ENCODE measurements at regions not wholly inside any gene's neighbourhood (a gene's known extent, or its start where the extent isn't known, plus 50 kb on each side); places are given as distances from the start of the nearest gene placed in this dataset.
"Not testable (repeated sequence)": the region's sequence is repeated elsewhere in the genome, so short reads cannot be mapped to it uniquely, and the experiment has no call there.

DNA sequence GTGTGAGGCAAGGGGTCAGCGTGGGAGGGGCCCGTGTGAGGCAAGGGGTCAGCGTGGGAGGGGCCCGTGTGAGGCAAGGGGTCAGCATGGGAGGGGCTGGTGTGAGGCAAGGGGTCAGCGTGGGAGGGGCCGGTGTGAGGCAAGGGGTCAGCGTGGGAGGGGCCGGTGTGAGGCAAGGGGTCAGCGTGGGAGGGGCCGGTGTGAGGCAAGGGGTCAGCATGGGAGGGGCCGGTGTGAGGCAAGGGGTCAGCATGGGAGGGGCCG, 119.2 kb downstream of the SEPTIN14 start:
- not testable (repeated sequence) for H3K4me3 Mint-ChIP-seq

DNA sequence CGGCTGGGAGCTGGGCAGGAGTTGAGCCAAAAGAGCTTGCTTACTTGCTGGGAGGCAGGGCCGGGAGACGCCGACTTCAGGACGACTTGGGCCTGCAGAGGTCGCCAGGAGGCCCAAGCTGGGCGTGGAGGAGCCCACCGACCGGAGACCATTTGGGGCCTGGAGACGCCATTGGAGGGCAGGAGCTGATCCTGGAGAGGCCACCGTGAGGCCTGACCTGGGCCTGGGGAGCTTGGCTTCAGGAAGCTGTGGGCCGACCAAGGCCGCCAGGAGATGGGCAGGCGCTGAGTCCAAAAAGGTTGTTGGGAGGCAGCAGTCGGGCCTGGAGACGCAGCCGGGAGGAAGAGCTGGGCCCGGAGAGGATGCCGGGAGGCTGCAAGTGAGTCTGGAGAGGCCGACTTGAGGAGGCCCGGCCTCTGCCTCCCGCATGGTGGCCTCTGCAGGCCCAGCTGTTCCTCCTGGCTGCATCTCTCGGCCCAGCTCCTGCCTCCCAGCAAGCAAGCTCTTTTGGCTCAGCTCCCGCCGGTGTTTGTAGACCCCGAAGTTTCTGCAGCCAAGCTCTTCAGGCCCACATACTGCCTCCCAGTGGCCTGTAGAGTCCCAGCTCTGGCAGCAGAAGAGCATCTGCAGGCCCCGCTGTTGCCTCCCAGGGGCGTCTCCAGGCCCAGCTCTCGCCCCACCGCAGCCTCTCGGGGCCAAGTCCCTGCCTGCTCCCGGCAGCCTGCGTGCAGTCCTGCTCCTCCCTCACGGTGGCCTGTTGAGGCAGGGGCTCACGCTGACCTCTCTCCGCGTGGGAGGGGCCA, 119.7 kb downstream of the SEPTIN14 start:
- H3K36me3 Mint-ChIP-seq (ENCODE audit: low read depth); H3K4me1 Mint-ChIP-seq (ENCODE audit: low read depth); H3K4me3 Mint-ChIP-seq; H3K27me3 Mint-ChIP-seq (ENCODE audit: low read depth); H3K9me3 Mint-ChIP-seq; H3K27ac Mint-ChIP-seq: not testable (repeated sequence)

More for the DNA sequence above, 119.2 kb downstream of the SEPTIN14 start:
- not testable (repeated sequence) for H3K27me3 Mint-ChIP-seq (ENCODE audit: low read depth); H3K27ac Mint-ChIP-seq; H3K9me3 Mint-ChIP-seq; H3K36me3 Mint-ChIP-seq (ENCODE audit: low read depth); H3K4me1 Mint-ChIP-seq (ENCODE audit: low read depth)

DNA sequence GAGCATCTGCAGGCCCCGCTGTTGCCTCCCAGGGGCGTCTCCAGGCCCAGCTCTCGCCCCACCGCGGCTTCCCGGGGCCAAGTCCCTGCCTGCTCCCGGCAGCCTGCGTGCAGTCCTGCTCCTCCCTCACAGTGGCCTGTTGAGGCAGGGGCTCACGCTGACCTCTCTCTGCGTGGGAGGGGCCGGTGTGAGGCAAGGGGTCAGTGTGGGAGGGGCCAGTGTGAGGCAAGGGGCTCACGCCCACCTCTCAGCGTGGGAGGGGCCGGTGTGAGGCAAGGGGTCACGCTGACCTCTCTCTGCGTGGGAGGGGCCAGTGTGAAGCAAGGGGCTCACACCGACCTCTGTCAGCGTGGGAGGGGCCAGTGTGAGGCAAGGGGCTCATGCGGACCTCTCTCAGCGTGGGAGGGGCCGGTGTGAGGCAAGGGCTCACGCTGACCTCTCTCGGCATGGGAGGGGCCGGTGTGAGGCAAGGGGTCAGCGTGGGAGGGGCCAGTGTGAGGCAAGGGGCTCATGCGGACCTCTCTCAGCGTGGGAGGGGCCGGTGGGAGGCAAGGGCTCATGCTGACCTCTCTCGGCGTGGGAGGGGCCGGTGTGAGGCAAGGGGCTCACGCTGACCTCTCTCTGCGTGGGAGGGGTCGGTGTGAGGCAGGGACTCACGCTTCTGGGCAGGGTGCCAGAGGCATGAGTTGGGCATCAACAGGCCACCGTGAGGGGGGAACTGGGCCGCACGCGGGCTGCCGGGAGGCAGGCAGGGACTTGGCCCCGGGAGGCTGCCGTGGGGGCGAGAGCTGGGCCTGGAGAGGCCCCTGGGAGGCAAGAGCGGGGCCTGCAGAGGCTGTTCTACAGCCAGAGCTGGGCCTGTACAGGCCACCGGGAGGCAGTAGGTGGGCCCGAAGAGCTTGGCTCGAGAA, 120.6 kb downstream of the SEPTIN14 start:
- not testable (repeated sequence) for H3K9me3 Mint-ChIP-seq; H3K4me3 Mint-ChIP-seq; H3K4me1 Mint-ChIP-seq (ENCODE audit: low read depth); H3K36me3 Mint-ChIP-seq (ENCODE audit: low read depth); H3K27me3 Mint-ChIP-seq (ENCODE audit: low read depth); H3K27ac Mint-ChIP-seq

DNA sequence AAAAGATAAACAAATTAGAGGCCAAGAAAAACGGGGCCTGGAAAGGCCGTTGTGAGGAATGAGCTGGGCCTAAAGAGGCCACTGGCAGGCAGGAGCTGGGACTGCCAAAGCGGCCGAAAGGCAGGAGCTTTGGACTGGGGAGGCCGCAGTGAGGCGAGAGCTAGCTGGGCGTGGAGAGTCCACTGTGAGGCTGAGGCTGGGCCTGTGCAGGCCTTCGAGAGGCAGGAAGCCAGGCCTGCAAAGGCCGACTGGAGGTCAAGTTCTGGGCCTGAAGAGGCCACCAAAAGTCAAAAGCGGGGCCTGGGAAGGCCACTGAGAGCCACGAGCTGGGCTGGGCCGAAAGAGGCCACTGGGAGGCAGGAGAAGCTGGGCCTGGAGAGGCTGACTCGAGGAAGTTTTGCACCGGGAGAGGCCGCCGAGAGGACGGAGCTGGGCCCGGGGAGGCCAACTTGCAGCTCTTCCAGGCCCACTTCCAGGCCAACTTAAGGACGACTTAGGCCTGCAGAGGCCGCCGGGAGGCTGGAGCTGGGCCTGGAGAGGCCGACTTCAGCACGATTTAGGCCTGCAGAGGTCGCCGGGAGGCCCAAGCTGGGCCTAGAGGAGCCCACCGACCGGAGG, 121.8 kb downstream of the SEPTIN14 start:
- H3K9me3 Mint-ChIP-seq; H3K4me3 Mint-ChIP-seq; H3K36me3 Mint-ChIP-seq (ENCODE audit: low read depth); H3K27ac Mint-ChIP-seq; H3K27me3 Mint-ChIP-seq (ENCODE audit: low read depth); H3K4me1 Mint-ChIP-seq (ENCODE audit: low read depth): not testable (repeated sequence)

DNA sequence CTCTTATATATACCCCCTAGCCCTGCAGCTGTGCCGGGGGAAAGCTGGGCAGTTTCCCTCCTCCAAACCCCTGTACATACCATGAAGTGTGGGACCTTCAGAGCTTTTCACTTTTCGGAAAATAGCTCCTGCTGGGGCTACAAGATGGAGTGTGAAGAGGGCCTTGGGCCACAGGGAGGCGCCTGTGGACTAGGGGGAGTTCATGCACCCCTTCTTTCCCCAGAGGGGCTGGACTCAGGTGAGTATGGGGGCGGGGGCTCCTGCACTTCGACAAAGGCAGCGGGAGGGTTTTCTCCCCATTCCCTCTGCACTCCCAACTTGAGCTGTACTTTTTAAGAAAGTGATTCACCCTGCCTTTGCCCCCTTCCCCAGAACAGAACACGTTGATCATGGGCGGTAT, 122.5 kb downstream of the SEPTIN14 start:
- not testable (repeated sequence) for H3K4me1 Mint-ChIP-seq (ENCODE audit: low read depth); H3K4me3 Mint-ChIP-seq; H3K9me3 Mint-ChIP-seq; H3K36me3 Mint-ChIP-seq (ENCODE audit: low read depth); H3K27ac Mint-ChIP-seq; H3K27me3 Mint-ChIP-seq (ENCODE audit: low read depth)

DNA sequence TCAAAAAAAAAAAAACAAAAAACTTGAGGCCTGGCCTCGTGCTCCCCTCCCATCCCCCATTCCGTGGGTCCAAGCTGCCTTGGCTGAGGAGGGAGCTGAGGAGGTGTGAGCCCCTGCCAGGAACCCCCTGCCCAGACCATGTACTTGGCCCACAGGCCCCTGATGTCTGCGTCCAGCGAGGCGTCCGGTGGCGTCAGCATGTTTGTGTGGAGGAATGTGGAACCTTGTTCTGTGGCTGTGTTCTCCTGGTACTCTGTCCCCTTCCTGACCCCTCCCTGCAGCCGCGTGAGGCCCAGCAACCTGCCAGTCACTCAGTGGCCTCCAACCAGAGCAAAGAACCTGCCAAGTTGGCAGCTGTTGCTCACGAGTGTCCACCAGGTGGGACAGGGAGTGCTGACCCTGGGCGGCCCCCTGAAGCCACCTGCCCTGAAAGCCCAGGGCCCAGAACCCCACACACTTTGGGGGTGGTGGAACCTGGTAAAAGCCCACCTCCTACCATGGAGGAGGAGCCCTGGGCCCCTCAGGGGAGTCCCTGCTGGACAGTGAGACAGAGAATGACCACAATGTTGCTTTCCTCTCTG, 125.8 kb downstream of the SEPTIN14 start:
- not testable (repeated sequence) for H3K36me3 Mint-ChIP-seq (ENCODE audit: low read depth); H3K4me1 Mint-ChIP-seq (ENCODE audit: low read depth)
- H3K9me3 Mint-ChIP-seq = peaks cover 14% of the 10 kb centered on the region

DNA sequence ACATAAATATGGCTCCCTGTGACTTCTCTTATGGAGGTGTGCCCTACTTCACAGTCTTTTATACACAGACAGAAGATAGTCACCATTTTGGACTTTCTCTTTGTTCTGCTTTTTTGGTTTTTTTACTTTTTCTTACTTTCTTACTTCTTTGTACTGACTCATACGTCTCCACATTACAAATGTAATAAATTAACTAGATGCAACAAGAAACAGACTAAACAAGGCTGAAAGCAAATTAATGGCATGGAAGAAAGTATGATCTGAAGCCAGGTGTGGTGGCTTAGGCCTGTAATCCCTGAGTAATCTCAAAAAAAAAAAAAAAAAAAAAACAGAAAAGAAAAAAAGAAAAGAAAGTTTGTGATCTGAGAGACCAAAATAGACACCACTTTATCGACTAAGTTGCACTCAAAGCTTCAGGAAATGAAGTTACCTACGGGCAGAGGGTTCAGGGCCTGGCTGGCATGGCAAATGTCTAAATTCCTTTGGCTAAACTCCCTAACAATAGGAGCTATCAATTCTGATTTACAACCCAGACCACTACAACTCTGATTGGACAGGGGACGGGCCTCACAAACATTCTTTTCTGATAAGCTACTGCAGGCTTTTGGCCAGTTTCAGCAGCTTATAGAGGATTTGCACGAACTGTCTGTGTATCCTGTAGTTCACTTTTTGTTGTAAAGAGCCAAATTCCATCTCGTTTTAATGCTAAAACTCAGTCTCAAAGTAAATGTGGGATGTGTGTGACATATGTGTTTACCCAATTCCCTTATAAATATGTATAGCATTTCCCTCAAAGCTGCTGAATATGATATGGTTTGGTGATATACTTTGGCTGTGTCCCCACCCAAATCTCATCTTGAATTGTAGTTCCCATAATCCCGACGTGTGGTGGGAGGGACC, 129.1 kb downstream of the SEPTIN14 start:
- Mint-ChIP-seq H3K9me3 (peaks cover 14% of the 10 kb centered on the region), H3K4me3 (no peak overlapping the region), H3K4me1 (ENCODE audit: low read depth) (no peaks in the 10 kb centered on the region), H3K27ac (no peak overlapping the region), H3K27me3 (ENCODE audit: low read depth) (no peaks in the 10 kb centered on the region), H3K36me3 (ENCODE audit: low read depth) (no peaks in the 10 kb centered on the region)

More for the DNA sequence above, 125.8 kb downstream of the SEPTIN14 start:
- not testable (repeated sequence) for H3K27ac Mint-ChIP-seq; H3K27me3 Mint-ChIP-seq (ENCODE audit: low read depth); H3K4me3 Mint-ChIP-seq

DNA sequence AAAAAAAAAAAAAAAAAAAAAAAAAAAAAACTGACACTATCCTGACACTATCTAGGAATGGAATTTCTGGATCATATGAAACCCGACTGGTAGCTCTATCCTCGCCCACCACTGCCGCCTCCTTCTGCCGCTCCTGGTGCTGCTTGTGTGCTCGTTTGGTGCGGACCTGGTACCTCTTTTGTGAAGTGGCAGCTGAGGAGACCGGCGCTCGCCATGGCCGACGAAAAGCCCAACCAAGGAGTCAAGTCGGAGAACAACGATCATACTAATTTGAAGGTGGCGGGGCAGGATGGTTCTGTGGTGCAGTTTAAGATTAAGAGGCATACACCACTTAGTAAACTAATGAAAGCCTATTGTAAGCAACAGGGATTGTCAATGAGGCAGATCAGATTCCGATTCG, 130.6 kb downstream of the SEPTIN14 start:
- peaks cover 14% of the 10 kb centered on the region for H3K9me3 Mint-ChIP-seq
- no peak overlapping the region for H3K27ac Mint-ChIP-seq
- no peaks in the 10 kb centered on the region for H3K36me3 Mint-ChIP-seq (ENCODE audit: low read depth)
- H3K27me3 Mint-ChIP-seq (ENCODE audit: low read depth) = no peaks in the 10 kb centered on the region
- no peak overlapping the region for H3K4me3 Mint-ChIP-seq
- H3K4me1 Mint-ChIP-seq (ENCODE audit: low read depth) = no peaks in the 10 kb centered on the region

DNA sequence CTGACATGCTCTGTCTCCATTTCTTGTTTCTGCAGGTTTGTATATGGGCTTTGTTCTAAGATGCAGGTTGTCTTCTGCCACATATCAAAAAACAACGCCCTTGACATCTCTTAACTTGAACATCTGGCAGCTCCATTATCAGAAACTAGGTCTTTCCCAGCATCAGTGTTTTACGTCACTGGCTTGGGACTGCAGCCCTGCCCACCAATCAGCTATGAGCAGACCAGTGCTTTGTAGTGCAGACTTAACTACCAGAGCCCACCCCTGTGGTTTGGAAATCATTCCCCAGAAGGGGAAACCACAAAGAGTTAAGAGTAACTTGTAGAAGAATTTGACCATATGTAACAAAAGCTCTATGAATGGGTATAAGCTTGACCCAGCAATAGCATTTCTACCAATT, 132.4 kb downstream of the SEPTIN14 start:
- peaks cover 14% of the 10 kb centered on the region for H3K9me3 Mint-ChIP-seq
- H3K4me3 Mint-ChIP-seq = no peak overlapping the region
- H3K4me1 Mint-ChIP-seq (ENCODE audit: low read depth) = no peaks in the 10 kb centered on the region
- H3K27ac Mint-ChIP-seq = no peak overlapping the region
- H3K36me3 Mint-ChIP-seq (ENCODE audit: low read depth) = no peaks in the 10 kb centered on the region
- H3K27me3 Mint-ChIP-seq (ENCODE audit: low read depth) = no peaks in the 10 kb centered on the region

DNA sequence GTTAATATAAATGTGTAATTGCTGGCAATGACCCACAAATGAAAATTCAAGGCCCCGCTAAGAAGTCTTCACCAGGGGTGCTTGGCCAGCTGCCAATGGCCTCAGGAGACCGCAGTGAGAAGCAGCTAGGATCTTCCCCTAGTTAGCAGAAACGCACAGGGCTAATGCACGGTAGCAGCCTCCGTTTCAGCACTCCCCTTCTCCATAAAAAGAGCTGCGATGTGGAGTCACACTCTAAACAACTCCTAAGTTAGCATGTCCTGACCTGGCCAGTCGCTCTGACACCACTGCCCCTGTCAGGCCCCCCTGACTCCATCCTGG, 139.0 kb downstream of the SEPTIN14 start:
- no peaks in the 10 kb centered on the region for H3K27me3 Mint-ChIP-seq (ENCODE audit: low read depth)
- H3K4me1 Mint-ChIP-seq (ENCODE audit: low read depth) = no peaks in the 10 kb centered on the region
- H3K9me3 Mint-ChIP-seq = no peaks in the 10 kb centered on the region
- no peak overlapping the region for H3K27ac Mint-ChIP-seq
- H3K36me3 Mint-ChIP-seq (ENCODE audit: low read depth) = no peaks in the 10 kb centered on the region
- no peak overlapping the region for H3K4me3 Mint-ChIP-seq

DNA sequence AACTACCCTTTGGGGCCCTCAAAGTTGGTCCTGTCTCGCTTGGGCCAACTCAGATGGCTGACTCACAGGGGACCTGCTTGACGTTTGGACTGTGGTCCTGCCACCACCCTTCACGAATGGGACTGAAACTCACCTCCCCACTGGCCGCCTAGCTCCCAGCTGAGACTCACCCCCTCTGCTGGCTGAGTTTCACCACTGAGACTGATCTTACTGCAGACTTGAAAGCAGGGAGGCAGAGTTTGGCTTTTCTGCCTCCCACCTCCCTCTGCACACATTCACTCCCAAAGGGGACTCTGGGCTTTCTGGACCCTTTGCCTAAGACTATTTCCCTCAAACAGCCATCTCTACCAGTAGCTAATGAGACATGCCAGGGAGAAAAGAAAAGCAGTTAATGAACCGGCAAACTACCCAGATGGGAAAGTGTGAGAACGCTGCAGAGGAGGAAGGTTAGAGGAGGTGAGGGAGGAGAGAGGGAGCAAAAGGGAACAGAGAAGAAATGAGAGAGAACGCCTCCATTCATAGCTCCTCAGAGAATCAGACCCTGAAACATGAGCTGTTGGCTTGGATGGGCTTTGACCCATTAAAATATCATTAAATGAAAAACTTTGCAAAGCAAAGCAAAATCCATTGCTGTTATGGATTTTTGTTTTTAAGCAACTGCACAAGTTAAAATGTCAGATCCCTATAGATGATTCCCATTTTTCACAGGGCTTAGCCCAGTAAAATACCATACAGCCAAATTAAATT, 139.5 kb downstream of the SEPTIN14 start:
- not testable (repeated sequence) for H3K4me1 Mint-ChIP-seq (ENCODE audit: low read depth); H3K27me3 Mint-ChIP-seq (ENCODE audit: low read depth); H3K36me3 Mint-ChIP-seq (ENCODE audit: low read depth); H3K27ac Mint-ChIP-seq; H3K4me3 Mint-ChIP-seq; H3K9me3 Mint-ChIP-seq

DNA sequence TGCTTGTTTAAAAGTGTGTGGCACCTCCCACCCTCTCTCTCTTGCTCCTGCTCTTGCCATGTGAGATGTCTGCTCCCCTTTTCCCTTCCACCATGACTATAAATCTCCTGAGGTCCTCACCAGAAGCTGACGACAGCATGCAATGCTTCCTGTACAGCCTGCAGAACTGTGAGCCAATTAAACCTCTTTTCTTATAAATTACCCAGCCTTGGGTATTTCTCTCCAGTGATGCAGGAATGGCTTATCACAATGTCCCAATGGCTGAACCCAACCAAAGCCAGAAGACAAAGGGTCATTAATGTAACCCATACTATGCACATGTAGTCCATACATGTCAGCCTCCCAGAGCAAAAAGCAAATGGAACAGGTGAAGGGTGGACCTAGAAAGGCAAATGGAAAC, 141.5 kb downstream of the SEPTIN14 start:
- H3K27me3 Mint-ChIP-seq (ENCODE audit: low read depth); H3K36me3 Mint-ChIP-seq (ENCODE audit: low read depth); H3K9me3 Mint-ChIP-seq; H3K4me3 Mint-ChIP-seq; H3K4me1 Mint-ChIP-seq (ENCODE audit: low read depth); H3K27ac Mint-ChIP-seq: not testable (repeated sequence)

DNA sequence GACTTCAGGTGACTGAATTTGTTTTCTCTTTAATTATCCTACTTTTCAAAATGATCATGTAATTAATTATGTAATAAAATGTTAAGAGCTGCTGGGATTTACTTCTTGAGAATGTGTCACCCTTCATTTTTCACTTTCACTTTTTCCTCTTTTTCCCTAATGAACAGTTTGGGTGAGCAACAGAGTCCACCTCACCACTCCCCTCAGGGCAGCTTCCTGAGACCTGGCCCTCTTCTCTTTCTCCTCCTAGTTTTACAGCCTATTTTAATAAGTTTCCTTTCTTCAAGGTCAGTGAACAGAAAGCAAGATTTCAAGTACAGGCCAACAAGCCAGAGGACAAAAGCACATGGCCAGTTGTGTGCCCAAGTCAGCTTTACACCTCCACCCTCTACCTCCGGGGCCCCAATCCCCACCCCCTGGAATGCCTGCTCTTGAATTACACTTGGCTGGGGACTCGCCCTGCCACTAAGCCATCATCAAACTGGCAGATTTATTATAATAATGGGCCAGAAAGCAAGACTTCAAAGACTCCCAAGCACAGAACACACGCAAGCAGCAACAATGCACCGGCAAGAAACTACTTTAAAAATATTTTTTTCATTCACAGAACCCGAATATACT, 143.1 kb upstream of the VOPP1 start:
- H3K4me1 Mint-ChIP-seq (ENCODE audit: low read depth); H3K4me3 Mint-ChIP-seq; H3K27me3 Mint-ChIP-seq (ENCODE audit: low read depth); H3K9me3 Mint-ChIP-seq; H3K36me3 Mint-ChIP-seq (ENCODE audit: low read depth); H3K27ac Mint-ChIP-seq: not testable (repeated sequence)

Data from T-helper 1 cell treated with Interleukin-12 subunit alpha and Interleukin-12 subunit beta and Interleukin-4 antibody, amounts not matched to agents 30 μg/mL and 1 μg/mL, for 36 hours (primary cell).